ENCODE measurements at regions not wholly inside any gene's neighbourhood (a gene's known extent, or its start where the extent isn't known, plus 50 kb on each side); places are given as distances from the start of the nearest gene placed in this dataset.

- no peak overlapping the region for H3K4me3 ChIP-seq (ENCODE audit: low read depth, low read length)
- DNase-seq: no peak
- H3K36me3 ChIP-seq: no peaks in the 10 kb centered on the region
- no peak for TF ChIP-seq CTCF (IDR thresholded peaks at IDR 0.05; ENCODE audit: low read depth, low read length)
- H3K27ac ChIP-seq: no peak overlapping the region
- no peaks in the 10 kb centered on the region for H3K9me3 ChIP-seq (ENCODE audit: severe bottlenecking)
- H3K27me3 ChIP-seq (ENCODE audit: insufficient read depth, low read depth, severe bottlenecking): no peaks in the 10 kb centered on the region
Measured at GRCh38 chr2:145597809-145598208, 1077.9 kb upstream of the ZEB2 start.

- Histone ChIP-seq H3K27ac (no peak overlapping the region), H3K36me3 (no peaks in the 10 kb centered on the region), H3K27me3 (ENCODE audit: insufficient read depth, low read depth, severe bottlenecking) (no peaks in the 10 kb centered on the region), H3K4me3 (ENCODE audit: low read depth, low read length) (no peak overlapping the region), H3K9me3 (ENCODE audit: severe bottlenecking) (no peaks in the 10 kb centered on the region)
- DNase-seq: no peak
- TF ChIP-seq CTCF (IDR thresholded peaks at IDR 0.05; ENCODE audit: low read depth, low read length): no peak
Measured at GRCh38 chr2:145597006-145597405, 1077.1 kb upstream of the ZEB2 start.

- Histone ChIP-seq H3K36me3 (no peaks in the 10 kb centered on the region), H3K9me3 (ENCODE audit: severe bottlenecking) (no peaks in the 10 kb centered on the region), H3K27me3 (ENCODE audit: insufficient read depth, low read depth, severe bottlenecking) (no peaks in the 10 kb centered on the region), H3K27ac (no peak overlapping the region), H3K4me3 (ENCODE audit: low read depth, low read length) (no peak overlapping the region)
- TF ChIP-seq CTCF (IDR thresholded peaks at IDR 0.05; ENCODE audit: low read depth, low read length): no peak
- no peak for DNase-seq
Measured at GRCh38 chr2:145596416-145596815, 1076.5 kb upstream of the ZEB2 start.

- DNase-seq: no peak
- H3K27me3 ChIP-seq (ENCODE audit: insufficient read depth, low read depth, severe bottlenecking): no peaks in the 10 kb centered on the region
- no peaks in the 10 kb centered on the region for H3K9me3 ChIP-seq (ENCODE audit: severe bottlenecking)
- no peak for TF ChIP-seq CTCF (IDR thresholded peaks at IDR 0.05; ENCODE audit: low read depth, low read length)
- H3K27ac ChIP-seq: no peak overlapping the region
- no peak overlapping the region for H3K4me3 ChIP-seq (ENCODE audit: low read depth, low read length)
- H3K36me3 ChIP-seq: no peaks in the 10 kb centered on the region
Measured at GRCh38 chr2:145595296-145595695, 1075.4 kb upstream of the ZEB2 start.

- Histone ChIP-seq H3K36me3 (no peaks in the 10 kb centered on the region), H3K27me3 (ENCODE audit: insufficient read depth, low read depth, severe bottlenecking) (no peaks in the 10 kb centered on the region), H3K27ac (no peak overlapping the region), H3K9me3 (ENCODE audit: severe bottlenecking) (no peaks in the 10 kb centered on the region), H3K4me3 (ENCODE audit: low read depth, low read length) (no peak overlapping the region)
- no peak for TF ChIP-seq CTCF (IDR thresholded peaks at IDR 0.05; ENCODE audit: low read depth, low read length)
- DNase-seq: no peak
Measured at GRCh38 chr2:145593991-145594614, 1074.2 kb upstream of the ZEB2 start.

GRCh38 chr2:145593280-145593679 lies 1073.4 kb upstream of the ZEB2 start:
- no peaks in the 10 kb centered on the region for H3K36me3 ChIP-seq
- no peak for TF ChIP-seq CTCF (IDR thresholded peaks at IDR 0.05; ENCODE audit: low read depth, low read length)
- no peak overlapping the region for H3K27ac ChIP-seq
- no peaks in the 10 kb centered on the region for H3K27me3 ChIP-seq (ENCODE audit: insufficient read depth, low read depth, severe bottlenecking)
- no peak for DNase-seq
- no peaks in the 10 kb centered on the region for H3K9me3 ChIP-seq (ENCODE audit: severe bottlenecking)
- no peak overlapping the region for H3K4me3 ChIP-seq (ENCODE audit: low read depth, low read length)

Data from WERI-Rb-1 (cell line).